ENCODE measurements at regions not wholly inside any gene's neighbourhood (a gene's known extent, or its start where the extent isn't known, plus 50 kb on each side); places are given as distances from the start of the nearest gene placed in this dataset.

DNA sequence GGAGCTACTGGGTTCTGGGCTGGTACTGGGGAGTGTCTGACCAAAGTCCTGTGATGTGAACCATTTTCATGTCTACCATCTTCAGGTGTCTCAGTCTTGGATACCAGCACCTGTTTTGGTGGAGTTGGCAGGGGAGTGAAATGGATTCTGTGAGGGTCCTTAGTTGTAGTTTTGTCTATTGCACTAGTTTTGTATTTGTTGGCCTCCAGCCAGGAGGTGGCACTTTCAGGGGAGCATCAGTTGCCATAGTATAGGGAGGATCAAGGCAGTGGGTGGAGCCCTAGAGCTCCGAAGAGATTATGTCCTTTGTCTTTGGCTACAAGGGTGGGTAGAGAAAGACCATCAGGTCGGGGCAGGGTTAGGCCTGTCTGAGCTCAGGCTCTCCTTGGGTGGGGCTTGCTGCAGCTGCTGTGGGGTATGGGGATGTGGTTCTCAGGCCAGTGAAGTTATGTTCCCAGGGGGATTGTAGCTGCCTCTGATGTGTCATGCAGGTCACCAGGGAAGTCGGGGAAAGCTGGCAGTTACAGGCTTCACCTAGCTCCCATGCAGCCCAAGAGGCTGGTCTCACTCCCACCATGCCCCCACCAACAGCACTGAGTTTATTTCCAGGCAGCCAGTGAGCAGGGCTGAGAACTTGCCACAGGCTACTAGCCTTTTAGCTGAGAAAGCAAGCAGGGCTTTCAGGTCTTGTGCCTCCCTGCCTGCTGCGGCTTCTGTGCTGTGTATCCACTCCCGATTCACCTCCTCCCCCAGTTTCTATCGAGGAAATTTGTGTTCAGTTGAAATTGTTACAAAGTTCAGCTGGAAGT lies 153.1 kb downstream of the ZNF365 start:
- H3K4me3 ChIP-seq (ENCODE audit: low read depth, low read length): no peak overlapping the region
- TF ChIP-seq, protein P1, sequence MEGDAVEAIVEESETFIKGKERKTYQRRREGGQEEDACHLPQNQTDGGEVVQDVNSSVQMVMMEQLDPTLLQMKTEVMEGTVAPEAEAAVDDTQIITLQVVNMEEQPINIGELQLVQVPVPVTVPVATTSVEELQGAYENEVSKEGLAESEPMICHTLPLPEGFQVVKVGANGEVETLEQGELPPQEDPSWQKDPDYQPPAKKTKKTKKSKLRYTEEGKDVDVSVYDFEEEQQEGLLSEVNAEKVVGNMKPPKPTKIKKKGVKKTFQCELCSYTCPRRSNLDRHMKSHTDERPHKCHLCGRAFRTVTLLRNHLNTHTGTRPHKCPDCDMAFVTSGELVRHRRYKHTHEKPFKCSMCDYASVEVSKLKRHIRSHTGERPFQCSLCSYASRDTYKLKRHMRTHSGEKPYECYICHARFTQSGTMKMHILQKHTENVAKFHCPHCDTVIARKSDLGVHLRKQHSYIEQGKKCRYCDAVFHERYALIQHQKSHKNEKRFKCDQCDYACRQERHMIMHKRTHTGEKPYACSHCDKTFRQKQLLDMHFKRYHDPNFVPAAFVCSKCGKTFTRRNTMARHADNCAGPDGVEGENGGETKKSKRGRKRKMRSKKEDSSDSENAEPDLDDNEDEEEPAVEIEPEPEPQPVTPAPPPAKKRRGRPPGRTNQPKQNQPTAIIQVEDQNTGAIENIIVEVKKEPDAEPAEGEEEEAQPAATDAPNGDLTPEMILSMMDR (IDR thresholded peaks at IDR 0.05; ENCODE audit: low read depth, low read length): no peak

- TF ChIP-seq, protein P1 (IDR thresholded peaks at IDR 0.05; ENCODE audit: low read depth, low read length): no peak
Measured at GRCh38 chr10:62528441-62528840, 154.3 kb downstream of the ZNF365 start.

GRCh38 chr10:62529396-62529795 lies 155.2 kb downstream of the ZNF365 start:
- TF ChIP-seq, protein P1 (IDR thresholded peaks at IDR 0.05; ENCODE audit: low read depth, low read length): no peak

More at GRCh38 chr10:62528441-62528840, 154.3 kb downstream of the ZNF365 start:
- H3K4me3 ChIP-seq (ENCODE audit: low read depth, low read length): no peak overlapping the region

GRCh38 chr10:62534031-62534430 lies 159.9 kb downstream of the ZNF365 start:
- no peak overlapping the region for H3K4me3 ChIP-seq (ENCODE audit: low read depth, low read length)
- TF ChIP-seq, protein P1 (IDR thresholded peaks at IDR 0.05; ENCODE audit: low read depth, low read length): no peak

More at GRCh38 chr10:62529396-62529795, 155.2 kb downstream of the ZNF365 start:
- no peak overlapping the region for H3K4me3 ChIP-seq (ENCODE audit: low read depth, low read length)

- TF ChIP-seq, protein P1 (IDR thresholded peaks at IDR 0.05; ENCODE audit: low read depth, low read length): no peak
- no peak overlapping the region for H3K4me3 ChIP-seq (ENCODE audit: low read depth, low read length)
Measured at GRCh38 chr10:62538606-62539005, 164.4 kb downstream of the ZNF365 start.

GRCh38 chr10:62540389-62540788 lies 166.2 kb downstream of the ZNF365 start:
- TF ChIP-seq, protein P1 (IDR thresholded peaks at IDR 0.05; ENCODE audit: low read depth, low read length): no peak
- no peak overlapping the region for H3K4me3 ChIP-seq (ENCODE audit: low read depth, low read length)

DNA sequence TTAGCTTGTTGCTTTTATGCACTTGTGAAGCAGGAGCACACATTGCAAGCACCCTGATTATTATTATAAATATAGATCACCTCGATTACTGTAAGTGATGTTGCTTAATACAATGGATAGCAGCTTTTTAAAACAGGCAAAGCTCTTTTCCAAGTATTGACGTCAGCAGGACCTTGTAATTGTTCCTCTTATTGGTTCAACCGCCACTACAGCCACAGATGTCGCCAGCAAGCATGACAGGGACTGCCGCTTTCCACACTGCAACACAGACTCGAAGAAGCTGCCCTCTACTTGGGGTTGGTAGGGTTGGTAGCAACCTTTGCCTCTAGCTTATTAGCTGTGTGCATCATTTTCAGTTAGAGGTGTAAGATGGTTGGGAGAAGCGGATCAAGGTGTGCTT lies 167.6 kb downstream of the ZNF365 start:
- TF ChIP-seq, protein P1 (IDR thresholded peaks at IDR 0.05; ENCODE audit: low read depth, low read length): no peak
- no peak overlapping the region for H3K4me3 ChIP-seq (ENCODE audit: low read depth, low read length)

Measured in WI38 (cell line).